ENCODE measurements at regions not wholly inside any gene's neighbourhood (a gene's known extent, or its start where the extent isn't known, plus 50 kb on each side); places are given as distances from the start of the nearest gene placed in this dataset.

DNA sequence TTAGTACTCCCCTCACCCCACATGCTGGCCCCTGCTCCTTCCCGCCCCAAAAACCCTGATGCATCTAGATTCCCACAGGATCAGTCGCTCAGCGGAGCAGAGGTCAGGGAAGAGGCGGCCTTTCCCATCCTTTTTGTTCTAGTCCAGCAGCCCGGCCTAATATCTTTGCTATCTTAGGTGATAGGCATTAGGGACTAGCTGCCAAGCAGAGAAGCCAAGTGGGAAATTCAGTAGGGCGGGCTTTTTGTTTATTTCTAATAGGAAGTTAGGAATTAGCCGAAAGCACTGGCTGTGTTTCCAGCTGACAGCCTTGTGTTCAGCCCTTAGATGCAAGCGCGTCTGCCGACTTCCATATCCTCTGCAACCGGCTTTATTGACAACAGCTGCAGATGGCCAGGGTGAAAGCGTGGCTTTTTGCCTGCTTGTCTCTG, 59.0 kb upstream of the BCAR3 start:
- TF ChIP-seq, protein P1, sequence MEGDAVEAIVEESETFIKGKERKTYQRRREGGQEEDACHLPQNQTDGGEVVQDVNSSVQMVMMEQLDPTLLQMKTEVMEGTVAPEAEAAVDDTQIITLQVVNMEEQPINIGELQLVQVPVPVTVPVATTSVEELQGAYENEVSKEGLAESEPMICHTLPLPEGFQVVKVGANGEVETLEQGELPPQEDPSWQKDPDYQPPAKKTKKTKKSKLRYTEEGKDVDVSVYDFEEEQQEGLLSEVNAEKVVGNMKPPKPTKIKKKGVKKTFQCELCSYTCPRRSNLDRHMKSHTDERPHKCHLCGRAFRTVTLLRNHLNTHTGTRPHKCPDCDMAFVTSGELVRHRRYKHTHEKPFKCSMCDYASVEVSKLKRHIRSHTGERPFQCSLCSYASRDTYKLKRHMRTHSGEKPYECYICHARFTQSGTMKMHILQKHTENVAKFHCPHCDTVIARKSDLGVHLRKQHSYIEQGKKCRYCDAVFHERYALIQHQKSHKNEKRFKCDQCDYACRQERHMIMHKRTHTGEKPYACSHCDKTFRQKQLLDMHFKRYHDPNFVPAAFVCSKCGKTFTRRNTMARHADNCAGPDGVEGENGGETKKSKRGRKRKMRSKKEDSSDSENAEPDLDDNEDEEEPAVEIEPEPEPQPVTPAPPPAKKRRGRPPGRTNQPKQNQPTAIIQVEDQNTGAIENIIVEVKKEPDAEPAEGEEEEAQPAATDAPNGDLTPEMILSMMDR (IDR thresholded peaks at IDR 0.05; ENCODE audit: low read depth, low read length), result no peak
- TF ChIP-seq POLR2A (IDR thresholded peaks at IDR 0.05; ENCODE audit: extremely low read depth, insufficient read length), result no peak
- TF ChIP-seq, protein P2, sequence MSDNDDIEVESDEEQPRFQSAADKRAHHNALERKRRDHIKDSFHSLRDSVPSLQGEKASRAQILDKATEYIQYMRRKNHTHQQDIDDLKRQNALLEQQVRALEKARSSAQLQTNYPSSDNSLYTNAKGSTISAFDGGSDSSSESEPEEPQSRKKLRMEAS (IDR thresholded peaks at IDR 0.05; ENCODE audit: low read depth, low read length), result no peak
